NT2/D1 (cell line): ENCODE measurements at regions not wholly inside any gene's neighbourhood (a gene's known extent, or its start where the extent isn't known, plus 50 kb on each side); places are given as distances from the start of the nearest gene placed in this dataset.

ENCODE experiments used
- SUZ12 ChIP-seq: IDR thresholded peaks from 2 replicates; pipeline ENCODE4 v1.6.1; 2011; ENCODE audit not compliant: insufficient read length, insufficient read depth; ENCODE audit errors: extremely low read depth
- YY1 ChIP-seq: IDR thresholded peaks from 2 replicates; pipeline ENCODE4 v1.6.1; 2011; ENCODE audit not compliant: insufficient read length, insufficient read depth

GRCh38 chr2:193141998-193142397, 947.3 kb upstream of the TMEFF2 start:
- no peak for TF ChIP-seq SUZ12
- TF ChIP-seq YY1: no peak
